GM12878 (cell line): ENCODE measurements at regions not wholly inside any gene's neighbourhood (a gene's known extent, or its start where the extent isn't known, plus 50 kb on each side); places are given as distances from the start of the nearest gene placed in this dataset.

Source experiments
- ATAC-seq: fragments of 200-7000 bp; cut with Tn5 transposase; 3 replicates; pipeline ENCODE4 v1.9.1; 2020; ENCODE audit warnings: mild to moderate bottlenecking, moderate library complexity
- BruUV-seq: library from RNA; stranded (reverse); fragments of 400-500 nt; replicated peaks from 2 replicates; lab custom pipeline; 2021; lab: Mats Ljungman, UMichigan
- CTCF ChIA-PET: fragments of 300-600 bp; sonication (Branson Sonifier 250); formaldehyde crosslinking; extraction: SDS; loops from one replicate; lab custom pipeline; 2021; ENCODE audit warnings: inconsistent platforms; lab: Yijun Ruan, JAX
- POLR2A ChIA-PET: fragments of 350-600 bp; formaldehyde crosslinking; extraction: SDS; loops from one replicate; lab custom pipeline; 2021; ENCODE audit warnings: inconsistent platforms; lab: Charles Lee
- RAD21 ChIA-PET: fragments of 300-600 bp; sonication (Branson Sonifier 250); formaldehyde crosslinking; loops from one replicate; lab custom pipeline; 2023; ENCODE audit warnings: antibody characterized with exemption; ENCODE audit not compliant: unreplicated experiment; lab: Charles Lee
- SMC1A ChIA-PET: fragments of 300-600 bp; sonication (Branson Sonifier 250); formaldehyde crosslinking; loops from one replicate; lab custom pipeline; 2023; ENCODE audit not compliant: unreplicated experiment, uncharacterized antibody; lab: Charles Lee
- DNase-seq: peaks from one replicate; pipeline ENCODE4 v3.0.0-alpha.2; 2011; ENCODE audit warnings: low read depth, low spot score
- FAIRE-seq: peaks from 3 replicates; lab custom pipeline; 2011; peaks lifted over from hg19 to GRCh38; lab: Jason Lieb, UNC
- H2AFZ ChIP-seq: 2 replicates; pipeline ENCODE4 v1.6.0; 2011; ENCODE audit warnings: low read depth, low read length, control low read depth; ENCODE audit not compliant: control insufficient read depth
- H3K27ac ChIP-seq: 2 replicates; pipeline ENCODE4 v1.5.1; 2011; ENCODE audit warnings: control low read depth; ENCODE audit not compliant: control insufficient read depth, insufficient read depth
- H3K27me3 ChIP-seq, 2 experiments: replicated peaks in 1 of 2; 2 replicates each; pipeline versions ENCODE4 v1.6.0 to v1.6.1; 2011; ENCODE audit warnings: low read length in 1 of 2; ENCODE audit not compliant: control insufficient read depth in 2 of 2, insufficient read depth in 2 of 2
- H3K36me3 ChIP-seq, 2 experiments: 2 replicates each; pipeline ENCODE4 v1.5.1; 2011; ENCODE audit warnings: low read length in 1 of 2; ENCODE audit not compliant: control insufficient read depth in 2 of 2, insufficient read depth in 2 of 2
- H3K4me1 ChIP-seq: 2 replicates; pipeline ENCODE4 v1.6.1; 2011; ENCODE audit warnings: mild to moderate bottlenecking, low read length, moderate library complexity, mixed read lengths; ENCODE audit not compliant: control insufficient read depth, insufficient read depth
- H3K4me2 ChIP-seq: 2 replicates; pipeline ENCODE4 v1.6.0; 2011; ENCODE audit warnings: control low read depth; ENCODE audit not compliant: control insufficient read depth, insufficient read depth
- H3K4me3 ChIP-seq: fragments of 200-600 bp; sonication (generic); 2 replicates; pipeline ENCODE4 v1.5.1; 2016
- H3K79me2 ChIP-seq: 2 replicates; pipeline ENCODE4 v1.6.0; 2011; ENCODE audit warnings: low read length; ENCODE audit not compliant: control insufficient read depth, insufficient read depth
- H3K9ac ChIP-seq: 2 replicates; pipeline ENCODE4 v1.8.0; 2011; ENCODE audit warnings: low read length, control low read depth, mixed read lengths; ENCODE audit not compliant: control insufficient read depth, insufficient read depth
- H3K9me3 ChIP-seq: replicated peaks from 3 replicates; pipeline ENCODE4 v1.5.1; 2011; ENCODE audit warnings: mild to moderate bottlenecking, low read length; ENCODE audit not compliant: control insufficient read depth, insufficient read depth
- H4K20me1 ChIP-seq: 2 replicates; pipeline ENCODE4 v1.6.0; 2011; ENCODE audit not compliant: control insufficient read depth, insufficient read depth
- CHD1 ChIP-seq: IDR thresholded peaks from 2 replicates; pipeline ENCODE4 v1.6.1; 2012; ENCODE audit warnings: low read depth, low read length, improper control_type of control experiment
- CHD2 ChIP-seq: IDR thresholded peaks from 2 replicates; pipeline ENCODE4 v1.6.1; 2011; ENCODE audit warnings: low read depth, low read length, improper control_type of control experiment, borderline replicate concordance
- E2F4 ChIP-seq: IDR thresholded peaks from 2 replicates; pipeline ENCODE4 v1.6.1; 2012; ENCODE audit warnings: low read depth, low read length, improper control_type of control experiment
- KAT2A ChIP-seq: conservative IDR thresholded peaks from 2 replicates; pipeline ENCODE4 v1.6.1; 2011; ENCODE audit warnings: low read depth, low read length; ENCODE audit not compliant: control insufficient read depth
- KDM1A ChIP-seq: fragments of 200-600 bp; sonication (generic); IDR thresholded peaks from 2 replicates; pipeline ENCODE4 v1.6.1; 2016; ENCODE audit warnings: borderline replicate concordance
- LARP7 ChIP-seq: fragments of 450-650 bp; IDR thresholded peaks from 2 replicates; pipeline ENCODE4 v1.6.1; 2017; ENCODE audit warnings: mild to moderate bottlenecking
- MTA2 ChIP-seq: fragments of 450-650 bp; IDR thresholded peaks from 2 replicates; pipeline ENCODE4 v1.6.1; 2016; ENCODE audit warnings: low read depth, mild to moderate bottlenecking, moderate library complexity
- MYC ChIP-seq: IDR thresholded peaks from 2 replicates; pipeline ENCODE4 v1.6.1; 2011; ENCODE audit warnings: mild to moderate bottlenecking, low read length, moderate library complexity, inconsistent platforms; ENCODE audit not compliant: insufficient read depth, insufficient replicate concordance, insufficient read length, severe bottlenecking
- PML ChIP-seq: IDR thresholded peaks from 2 replicates; pipeline ENCODE4 v1.6.1; 2012; ENCODE audit warnings: low read length, inconsistent platforms
- POLR2AphosphoS2 ChIP-seq: IDR thresholded peaks from 2 replicates; pipeline ENCODE4 v1.6.1; 2011; ENCODE audit warnings: low read depth, mild to moderate bottlenecking, low read length, improper control_type of control experiment, moderate library complexity
- RAD51 ChIP-seq: fragments of 450-650 bp; IDR thresholded peaks from 2 replicates; pipeline ENCODE4 v1.6.1; 2016; ENCODE audit warnings: moderate library complexity, mild to moderate bottlenecking, inconsistent platforms
- SPI1 ChIP-seq: IDR thresholded peaks from 2 replicates; pipeline ENCODE4 v1.6.1; 2011; ENCODE audit warnings: low read depth, mild to moderate bottlenecking, low read length, moderate library complexity, borderline replicate concordance; ENCODE audit not compliant: insufficient read depth
- SREBF2 ChIP-seq: IDR thresholded peaks from 2 replicates; pipeline ENCODE4 v1.6.1; 2012; ENCODE audit warnings: mild to moderate bottlenecking, low read length
- STAT1 ChIP-seq: fragments of 450-650 bp; conservative IDR thresholded peaks from 2 replicates; pipeline ENCODE4 v1.6.1; 2014; ENCODE audit warnings: antibody characterized with exemption, mild to moderate bottlenecking
- TAF1 ChIP-seq: IDR thresholded peaks from 2 replicates; pipeline ENCODE4 v1.6.1; 2011; ENCODE audit warnings: mild to moderate bottlenecking, low read depth, low read length, borderline replicate concordance
- TBL1XR1 ChIP-seq: IDR thresholded peaks from 2 replicates; pipeline ENCODE4 v1.6.1; 2012; ENCODE audit warnings: low read depth, low read length, improper control_type of control experiment
- TCF12 ChIP-seq: IDR thresholded peaks from 2 replicates; pipeline ENCODE4 v1.6.1; 2011; ENCODE audit warnings: low read depth, mild to moderate bottlenecking, low read length
- ZZZ3 ChIP-seq: IDR thresholded peaks from 2 replicates; pipeline ENCODE4 v1.6.1; 2011; ENCODE audit warnings: low read depth; ENCODE audit not compliant: control insufficient read depth, insufficient read length
- WGBS: methylation state at CpG from one replicate; pipeline ENCODE4 v1.1.6; 2016; ENCODE audit warnings: low lambda C conversion rate; ENCODE audit not compliant: insufficient replicate concordance, insufficient coverage; ENCODE audit errors: missing lambda C conversion rate; 5-methylcytosine and 5-hydroxymethylcytosine counted together
- in situ Hi-C: fragments of 300-500 bp; cut with MboI; formaldehyde crosslinking; loops from 9 replicates; pipeline ENCODE4 v1.14.3; 2018; ENCODE audit warnings: mixed read lengths
- intact Hi-C: fragments of 100-400 bp; cut with micrococcal nuclease; formaldehyde crosslinking; loops from one replicate; pipeline ENCODE4 v1.14.2; 2022; ENCODE audit not compliant: unreplicated experiment

- BruUV-seq = no TSS peak
- WGBS = 74% methylated on average over 3 of the region's 3 CpGs
- CTCF ChIA-PET = interaction anchor here (0.7 to 1.2 kb wide), 2 partner anchors 12 to 62 kb away, joined by 3 to 4 read pairs; no protein-coding TSS in a partner anchor
- ATAC-seq (no peak), FAIRE-seq (no peak), DNase-seq (no peak)
- in situ Hi-C loops = no loop called here
- Histone ChIP-seq H3K4me2 (no peak overlapping the region), H4K20me1 (no peaks in the 10 kb centered on the region), H3K9ac (no peak overlapping the region), H3K9me3 (no peaks in the 10 kb centered on the region), H3K27ac (no peak overlapping the region), H3K27me3 (no peaks in the 10 kb centered on the region), H3K4me3 (no peak overlapping the region), H3K4me1 (no peaks in the 10 kb centered on the region), H3K79me2 (no peaks in the 10 kb centered on the region), H2AFZ (no peak overlapping the region), H3K36me3 (no peaks in the 10 kb centered on the region)
- RAD21 ChIA-PET = no interaction called here
- POLR2A ChIA-PET = interaction anchor here (0.6 kb wide), 1 partner anchor 419 kb away, joined by 4 read pairs; no protein-coding TSS in a partner anchor
- TF ChIP-seq SREBF2 (no peak), E2F4 (no peak), CHD1 (no peak), TBL1XR1 (no peak), KAT2A (no peak), KDM1A (no peak), RAD51 (no peak), MYC (no peak), MTA2 (no peak), STAT1 (no peak), POLR2AphosphoS2 (no peak), TCF12 (no peak), CHD2 (no peak), ZZZ3 (no peak), PML (no peak), SPI1 (no peak), TAF1 (no peak), LARP7 (no peak)
- SMC1A ChIA-PET = interaction anchor here (0.8 to 1.9 kb wide), 10 partner anchors 8 to 264 kb away, joined by 3 to 5 read pairs (median 4); no protein-coding TSS in a partner anchor
- intact Hi-C loops = no loop called here
Measured at GRCh38 chr6:113570641-113571040, 286.5 kb upstream of the MARCKS start.
